Stimulated activated CD8-positive, alpha-beta memory T cell treated with anti-CD3 and anti-CD28 coated beads, Interleukin-2, amount 100 ng/mL, for 1 hour (primary cell): ENCODE measurements at regions not wholly inside any gene's neighbourhood (a gene's known extent, or its start where the extent isn't known, plus 50 kb on each side); places are given as distances from the start of the nearest gene placed in this dataset.

Experiments
- DNase-seq, 2 donors: peaks; one replicate each; pipeline ENCODE4 v3.0.0-alpha.2; 2020; ENCODE audit warnings: low read depth in 2 of 2

DNA sequence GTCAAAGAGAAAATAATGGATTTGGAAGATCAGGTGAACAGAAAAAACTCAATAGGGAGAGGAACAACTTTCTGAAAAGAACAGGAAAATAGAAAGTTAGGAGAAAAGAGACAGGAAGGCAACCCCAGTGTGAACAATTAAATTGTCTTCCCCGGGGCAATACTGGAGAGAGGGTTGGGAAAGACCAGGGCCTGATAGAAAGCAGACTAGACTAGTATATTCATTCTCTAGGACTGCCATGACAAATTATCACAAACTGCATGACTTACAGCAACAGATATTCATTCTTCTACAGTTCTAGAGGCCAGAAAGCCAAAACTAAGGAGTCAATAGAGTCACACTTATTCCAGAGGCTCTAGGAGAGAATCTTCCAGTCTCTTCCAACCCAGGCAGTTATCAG, 482.8 kb downstream of the SOX6 start:
- DNase-seq, result no peak

DNA sequence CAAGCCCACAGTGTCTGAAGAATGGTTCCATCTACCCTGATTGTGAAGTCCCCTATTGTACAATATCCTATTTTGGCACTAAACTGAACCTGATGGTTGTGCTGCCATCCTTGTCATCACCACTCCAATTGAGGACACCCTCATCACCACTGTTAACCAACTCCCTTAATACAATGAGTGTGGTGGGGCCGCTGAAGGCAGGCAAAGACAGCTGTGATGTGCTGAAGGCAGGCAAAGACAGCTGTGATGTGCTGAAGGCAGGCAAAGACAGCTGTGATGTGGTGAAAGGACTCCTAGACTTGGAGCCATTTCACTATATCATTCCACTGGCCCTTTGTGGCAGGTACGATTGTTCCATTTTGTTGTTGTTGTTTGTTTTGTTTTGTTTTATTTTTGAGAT, 481.6 kb downstream of the SOX6 start:
- DNase-seq, result no peak

DNA sequence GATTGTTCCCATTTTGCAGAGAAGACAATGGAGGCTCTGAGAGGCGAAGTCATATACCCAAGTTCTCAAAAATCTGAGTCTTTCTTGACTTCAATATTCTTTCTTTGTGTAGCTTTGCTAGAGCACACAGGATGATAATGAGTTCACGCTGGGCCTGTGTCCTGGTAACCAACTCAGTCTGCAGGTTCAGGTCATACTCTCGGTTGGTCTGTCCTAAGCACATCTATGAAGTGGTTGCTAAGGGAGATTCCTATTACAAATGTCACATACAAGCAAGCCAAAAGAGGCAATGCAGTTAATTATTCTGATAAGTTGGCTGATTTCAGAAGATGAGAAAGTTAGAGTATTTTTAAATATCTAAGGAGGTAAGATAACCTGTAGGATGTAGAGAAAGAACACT, 481.0 kb downstream of the SOX6 start:
- no peak for DNase-seq

DNA sequence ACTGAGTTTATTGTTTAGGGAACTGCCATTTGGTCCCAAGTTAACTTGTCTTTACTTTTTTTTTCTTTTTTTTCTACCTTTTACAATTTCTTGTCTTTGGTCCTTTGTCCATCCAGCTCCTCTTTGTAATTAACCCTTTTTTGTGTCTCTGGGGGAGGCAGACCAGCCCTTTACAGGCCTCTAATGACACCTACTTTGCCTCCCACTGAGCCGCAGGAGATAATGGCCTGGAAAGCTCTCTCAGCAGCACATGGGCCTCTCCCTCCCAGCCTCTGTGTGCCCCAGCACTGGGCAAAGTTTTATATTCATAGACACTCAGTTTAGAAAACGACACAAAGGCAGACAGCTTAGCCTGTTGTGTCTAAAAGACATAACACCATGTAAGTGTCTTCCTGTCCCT, 480.4 kb downstream of the SOX6 start:
- no peak for DNase-seq

DNA sequence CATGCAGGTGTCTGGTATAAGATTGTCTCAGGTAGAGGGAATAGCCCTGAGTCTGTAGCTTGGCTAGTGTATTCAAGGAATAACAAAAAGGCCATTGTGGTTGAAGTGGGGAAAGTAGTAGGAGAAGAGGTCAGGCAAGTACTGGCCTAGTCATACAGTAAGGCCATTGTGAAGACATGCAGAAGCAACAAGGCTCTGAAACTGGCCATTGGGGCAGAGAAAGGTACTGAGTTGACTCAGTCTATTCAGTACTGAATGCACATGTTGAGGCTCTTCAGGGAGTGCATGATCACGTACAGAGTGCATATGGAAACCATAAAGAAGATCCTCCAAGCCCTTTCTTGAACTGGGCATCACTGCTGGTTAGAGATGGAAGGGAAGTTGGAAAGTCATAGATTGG, 477.6 kb downstream of the SOX6 start:
- no peak for DNase-seq

DNA sequence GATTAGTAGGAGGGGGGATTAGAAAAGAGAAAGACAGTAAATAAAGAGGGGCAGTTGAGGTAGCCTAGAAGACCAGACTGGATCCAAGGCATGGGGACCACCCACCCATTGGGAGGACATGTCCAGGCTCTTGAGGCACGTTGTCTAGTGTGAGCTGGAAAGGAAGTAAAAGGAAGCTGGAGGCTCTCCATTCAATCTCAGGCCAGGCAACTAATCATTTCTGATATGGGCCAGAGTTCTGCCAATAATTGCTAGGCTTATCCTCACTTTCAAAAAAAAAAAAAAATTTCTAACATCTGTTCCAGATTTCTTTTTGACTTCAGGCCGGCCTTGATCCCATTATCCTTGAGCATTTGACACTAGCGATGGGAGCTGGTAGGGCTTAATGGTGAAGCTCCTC, 476.1 kb downstream of the SOX6 start:
- no peak for DNase-seq

DNA sequence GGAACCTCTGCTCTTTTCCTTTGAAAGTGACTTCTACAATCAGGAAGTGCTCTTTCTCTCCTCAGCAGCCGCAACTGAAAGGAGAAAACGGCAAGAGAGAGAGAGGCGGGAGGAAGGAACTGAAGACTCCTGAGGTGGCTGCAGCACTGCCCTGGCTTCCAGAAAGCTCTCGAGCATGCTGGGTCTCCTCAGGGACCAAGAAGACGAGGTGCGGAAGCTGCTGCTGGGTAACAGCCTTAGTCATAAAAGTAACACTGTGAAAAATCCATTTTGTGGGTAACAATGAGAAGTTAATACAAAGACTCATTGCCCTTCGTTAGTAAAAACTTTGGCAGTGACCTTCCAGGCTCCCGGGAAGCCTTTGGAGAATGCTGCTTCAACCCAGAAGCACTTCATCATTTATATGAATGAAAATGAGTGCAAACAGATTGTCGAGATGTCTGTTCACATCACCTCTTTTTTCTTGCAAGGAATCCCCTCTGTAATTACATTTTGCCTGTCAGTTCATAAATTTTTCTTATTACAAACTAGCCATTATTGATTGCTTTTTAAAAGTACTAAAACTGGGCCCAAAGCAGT, 473.4 kb downstream of the SOX6 start:
- DNase-seq, result no peak

DNA sequence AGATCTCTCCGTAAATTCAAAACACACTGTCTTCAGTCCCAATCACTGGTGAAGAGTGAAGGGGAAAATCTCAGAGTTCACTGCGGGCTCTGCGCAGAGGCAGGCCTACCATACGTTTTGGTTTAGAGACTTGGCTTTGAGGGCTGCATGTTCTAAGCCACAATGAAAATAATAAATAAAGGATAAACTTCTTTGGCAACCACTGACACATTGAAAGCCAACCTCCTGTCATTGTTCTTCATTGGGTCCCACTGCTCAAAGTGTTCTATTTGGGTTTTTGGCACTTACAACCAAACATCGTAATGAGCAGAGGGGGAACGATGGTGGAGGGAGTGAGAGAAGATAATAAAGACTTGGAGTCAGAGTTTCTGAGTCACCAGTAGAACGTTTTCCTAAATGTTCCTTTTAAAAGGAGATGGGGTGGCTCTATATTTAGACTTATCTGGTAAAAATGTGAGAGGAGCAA, 472.9 kb downstream of the SOX6 start:
- DNase-seq, result no peak

DNA sequence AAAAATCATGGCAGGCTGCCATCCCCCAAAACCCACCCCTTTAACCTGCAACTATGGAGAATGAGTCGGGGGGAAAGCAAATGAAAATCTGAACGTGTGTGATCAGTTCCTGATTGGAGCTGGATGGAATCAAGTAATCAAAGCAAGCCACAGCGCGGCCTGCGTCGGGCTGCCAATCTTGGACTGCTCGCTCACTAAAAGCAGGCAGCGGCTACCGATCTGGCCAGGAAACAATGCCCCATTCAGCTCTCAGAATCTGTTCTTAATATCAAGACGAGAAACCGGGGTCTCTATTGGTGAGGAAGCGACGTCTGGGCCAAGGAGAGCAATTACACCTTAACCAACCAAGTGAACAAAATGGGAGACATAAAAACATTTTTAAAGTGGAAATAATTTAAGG, 472.2 kb downstream of the SOX6 start:
- no peak for DNase-seq

DNA sequence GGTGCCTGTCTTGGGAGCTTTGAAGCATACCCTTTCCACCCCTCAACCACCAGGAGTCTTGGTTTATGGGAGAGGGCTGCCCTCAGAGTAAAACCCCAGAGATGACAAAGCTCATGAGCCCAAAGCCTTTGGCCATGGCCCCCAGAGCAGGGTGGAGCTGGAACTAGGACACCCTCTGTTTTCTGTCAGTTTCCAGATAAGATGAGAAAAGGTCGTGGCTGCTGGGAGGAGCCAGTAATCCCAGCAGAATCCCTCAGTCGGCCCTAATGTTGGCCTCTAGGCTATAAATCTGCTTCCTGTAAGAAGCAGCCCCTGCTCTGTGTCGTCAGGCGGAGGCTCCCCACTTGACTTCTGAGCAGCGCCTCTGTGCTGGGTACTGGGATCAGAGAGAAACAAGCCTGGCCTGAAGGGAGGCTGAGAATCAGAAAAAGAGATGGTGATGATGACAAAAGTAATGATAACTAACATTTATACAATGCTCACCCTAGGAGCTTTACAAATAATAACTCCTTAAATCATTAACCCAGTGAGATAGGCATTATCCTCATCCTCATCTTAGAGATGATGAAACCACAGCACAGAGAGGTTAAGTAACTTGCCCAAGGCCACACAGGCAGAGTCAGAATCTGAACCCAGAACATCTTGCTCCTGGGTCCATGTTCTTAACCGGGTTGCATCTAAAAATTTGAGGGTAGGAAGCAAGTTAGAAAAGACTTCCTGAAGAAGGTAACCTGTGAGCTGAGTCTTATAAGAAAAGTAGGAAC, 471.4 kb downstream of the SOX6 start:
- no peak for DNase-seq

DNA sequence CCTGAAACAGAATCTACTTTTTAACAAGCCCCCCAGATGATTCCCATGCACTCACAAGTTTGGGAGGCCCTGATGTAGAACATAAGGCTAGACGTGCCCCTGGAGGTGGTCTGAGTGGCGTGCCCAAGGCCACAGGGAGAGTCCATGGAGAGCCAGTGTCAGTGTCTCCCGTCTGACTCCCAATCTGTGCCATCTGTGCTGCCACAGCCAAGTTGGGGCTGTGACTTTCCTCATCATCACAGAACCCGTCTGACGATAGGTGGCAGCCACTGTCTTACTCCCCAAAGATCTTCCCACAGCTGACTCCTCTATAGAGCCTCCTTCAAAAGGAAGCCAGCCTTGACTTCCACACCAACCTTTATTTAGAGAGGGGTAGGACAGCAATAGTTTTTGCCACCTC, 470.5 kb downstream of the SOX6 start:
- no peak for DNase-seq

DNA sequence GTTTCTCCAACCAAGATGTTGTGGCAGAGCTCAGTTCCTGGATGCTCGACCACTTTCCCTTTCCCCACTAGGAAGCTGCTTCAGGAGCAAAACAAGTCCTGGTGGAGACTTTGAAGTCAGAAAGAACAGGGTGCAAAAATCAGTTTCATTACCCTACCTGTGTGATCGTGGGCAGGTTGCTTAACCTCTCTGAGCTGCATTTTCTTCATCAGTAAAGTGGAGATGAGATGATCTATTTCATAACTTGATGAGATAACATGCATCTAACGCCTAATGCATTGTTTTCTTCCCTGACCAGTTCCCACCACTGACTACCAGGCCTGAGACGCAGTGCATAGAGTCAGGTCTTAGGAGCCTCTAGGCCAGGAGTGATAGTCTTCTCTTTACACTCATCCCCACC, 470.0 kb downstream of the SOX6 start:
- DNase-seq, result no peak

DNA sequence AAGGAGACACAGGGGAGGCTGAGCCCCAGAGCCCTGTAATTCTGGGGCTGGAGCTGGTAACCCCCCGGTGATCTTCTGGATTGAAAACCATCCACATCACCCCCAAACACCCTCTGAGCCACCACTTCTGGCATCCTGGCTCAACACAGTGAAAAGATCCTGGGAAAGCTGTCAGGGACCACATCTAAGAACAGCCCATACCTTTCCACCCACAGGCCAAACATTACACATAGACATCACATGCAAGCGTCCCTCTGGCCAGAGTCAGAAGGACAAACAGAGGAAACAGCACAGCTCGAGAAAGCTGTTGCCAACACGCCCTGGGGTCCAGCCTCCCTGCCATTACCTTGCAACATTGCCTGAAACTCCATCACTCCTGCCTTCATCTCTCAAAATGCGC, 469.5 kb downstream of the SOX6 start:
- no peak for DNase-seq

DNA sequence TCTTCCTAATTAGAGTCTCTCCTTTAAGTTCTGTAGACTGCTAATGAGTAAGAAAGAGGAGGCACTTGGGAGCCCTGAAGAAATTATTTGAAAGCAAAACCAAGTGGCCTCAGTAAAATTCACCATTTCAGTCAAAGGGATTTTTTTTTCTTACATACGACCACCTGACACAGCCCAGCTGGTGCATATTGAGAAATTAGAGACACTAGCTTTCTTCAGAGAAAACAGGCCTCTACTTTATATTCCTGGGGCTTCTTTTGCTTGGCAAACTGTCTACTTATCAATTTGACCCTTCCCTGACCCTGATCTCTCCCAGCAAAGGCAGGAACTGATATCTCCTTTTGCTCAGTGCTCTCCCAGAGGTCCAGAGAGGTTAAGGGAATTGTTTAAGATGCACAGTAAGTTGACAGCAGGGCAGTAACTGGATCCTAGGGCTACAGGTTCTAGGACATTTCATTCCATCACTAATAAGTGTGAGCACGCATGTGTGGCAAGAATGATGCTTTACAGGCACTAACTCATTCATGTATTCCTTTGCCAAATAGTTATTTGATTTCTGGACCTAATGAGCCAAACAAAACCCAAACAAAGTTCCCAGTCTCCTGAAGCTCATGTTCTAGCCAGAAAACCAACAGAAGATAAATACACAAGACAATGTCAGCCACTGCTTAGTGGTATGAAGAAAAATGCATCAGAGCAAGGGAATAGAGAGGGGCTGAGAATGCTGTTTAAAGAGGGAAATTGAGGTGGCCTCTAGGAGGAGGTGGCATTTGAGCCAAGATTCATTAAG, 467.6 kb downstream of the SOX6 start:
- DNase-seq, result no peak

DNA sequence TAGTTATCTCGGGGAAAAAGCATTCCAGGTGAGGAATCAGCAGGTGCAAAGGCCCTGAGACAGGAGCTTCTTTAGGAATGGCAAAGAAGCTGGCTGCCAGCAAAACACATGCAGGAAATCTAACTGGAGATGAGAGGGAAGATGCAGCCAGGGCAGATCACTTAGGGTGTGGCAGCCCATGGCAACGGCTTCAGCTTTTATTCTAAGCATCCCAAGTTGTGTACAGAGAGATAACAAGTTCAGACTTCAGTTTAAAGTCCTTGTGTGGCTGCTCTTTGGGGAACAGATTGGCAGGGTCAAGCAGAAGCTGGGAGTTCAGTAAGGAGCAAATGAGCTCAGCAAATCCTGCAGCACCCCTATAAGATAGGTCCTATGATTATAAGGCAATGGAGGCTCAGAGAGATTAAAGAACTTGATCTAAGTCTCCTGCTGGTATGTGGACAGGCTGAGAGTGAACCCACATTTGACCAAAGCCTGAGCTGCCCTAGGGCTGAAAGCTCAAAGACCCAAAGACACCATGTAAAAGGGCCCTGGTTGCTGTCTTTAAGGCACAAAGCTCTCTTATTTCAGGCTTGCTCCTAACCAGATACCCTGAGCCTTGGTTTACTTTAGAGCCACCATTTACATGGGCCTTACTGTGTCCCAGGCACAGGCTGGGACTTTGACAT, 466.8 kb downstream of the SOX6 start:
- no peak for DNase-seq

DNA sequence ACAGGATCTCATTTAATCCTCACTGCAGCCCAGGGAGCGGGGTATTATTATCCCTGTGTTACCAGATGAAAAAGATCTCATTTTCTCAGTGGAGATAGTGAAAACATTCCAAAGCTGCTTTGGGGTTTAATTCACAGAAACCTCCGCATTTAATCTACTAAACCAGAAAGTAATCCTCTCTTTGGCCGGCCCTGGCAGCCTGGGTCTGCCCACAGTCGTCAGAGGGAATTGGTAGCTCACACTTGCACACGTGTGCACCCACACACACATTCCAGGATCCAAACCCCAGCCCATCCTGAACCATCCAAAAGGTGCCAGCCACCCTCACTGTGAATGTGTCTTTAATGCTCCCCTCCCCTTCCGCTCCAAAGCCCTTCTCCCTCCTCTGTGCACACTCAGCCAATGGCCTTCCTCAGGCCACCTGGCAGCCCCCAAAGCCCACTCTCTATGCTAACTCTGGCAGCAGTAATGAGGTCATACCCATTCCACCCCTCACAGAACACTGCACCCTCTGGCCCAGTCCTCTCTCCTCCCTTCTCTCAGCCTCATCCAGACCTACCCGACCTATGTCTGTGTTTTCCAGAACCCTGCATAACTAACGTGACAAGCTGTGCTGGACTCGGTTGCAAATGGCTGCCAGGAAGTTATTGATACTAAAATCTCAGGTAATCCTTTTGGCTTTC, 466.2 kb downstream of the SOX6 start:
- no peak for DNase-seq

DNA sequence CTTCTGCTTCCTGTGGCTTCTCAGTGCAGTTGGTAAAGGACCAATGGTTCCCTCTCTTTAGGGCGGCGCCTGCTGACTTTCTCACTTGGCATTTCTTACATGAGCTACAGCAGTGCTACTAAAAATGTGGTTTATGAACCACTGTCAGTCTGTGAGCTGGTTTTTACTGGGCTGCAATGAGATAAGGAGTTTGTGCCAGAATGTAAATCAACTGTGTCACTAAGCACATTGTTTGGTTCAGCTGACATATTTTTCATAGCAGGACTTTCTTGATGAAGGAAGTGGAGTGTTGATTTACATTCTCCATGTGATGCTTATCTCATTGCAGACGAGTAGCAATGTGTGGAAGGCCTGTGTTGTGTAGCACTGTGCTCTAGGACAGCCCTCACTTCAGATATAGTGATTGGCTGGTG, 463.3 kb downstream of the SOX6 start:
- DNase-seq, result no peak

DNA sequence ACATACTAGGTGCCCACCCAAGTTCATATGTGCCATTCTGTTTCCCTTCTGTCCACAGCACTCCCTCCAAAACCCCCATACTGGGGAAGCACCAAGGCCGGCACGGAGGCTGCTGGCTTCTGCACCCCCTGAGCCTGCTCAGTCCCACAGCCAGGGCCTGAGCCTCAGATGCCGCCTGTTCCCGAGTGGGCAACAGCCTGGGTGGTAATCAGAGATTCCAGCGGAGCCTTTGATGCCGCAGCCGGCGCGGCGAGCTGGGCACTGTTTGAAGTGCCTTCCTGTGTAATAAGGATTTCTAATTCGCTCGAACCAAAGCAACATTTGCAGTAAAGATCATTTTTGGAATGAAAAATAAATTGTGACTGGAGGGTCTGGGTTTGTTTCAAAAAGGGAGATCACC, 460.3 kb downstream of the SOX6 start:
- no peak for DNase-seq

DNA sequence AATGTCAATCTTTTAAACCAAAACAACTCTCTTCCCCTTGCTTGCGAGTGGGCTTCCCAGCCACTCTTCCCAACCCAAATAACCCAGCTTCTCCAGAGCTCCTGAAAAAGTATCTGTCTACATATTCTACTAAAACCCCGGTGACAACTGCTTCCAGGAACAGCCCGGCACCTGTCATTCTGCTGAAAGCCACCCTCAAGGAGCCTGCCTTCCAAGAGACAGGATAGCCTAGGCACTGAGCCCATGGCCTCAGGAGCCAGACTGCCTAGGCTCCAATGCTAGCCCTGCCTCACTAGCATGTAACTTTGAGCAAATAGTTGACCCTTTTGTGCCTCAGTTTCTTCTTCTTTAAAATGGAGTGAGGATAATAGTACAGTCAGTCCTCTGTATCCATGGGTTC, 459.8 kb downstream of the SOX6 start:
- no peak for DNase-seq

DNA sequence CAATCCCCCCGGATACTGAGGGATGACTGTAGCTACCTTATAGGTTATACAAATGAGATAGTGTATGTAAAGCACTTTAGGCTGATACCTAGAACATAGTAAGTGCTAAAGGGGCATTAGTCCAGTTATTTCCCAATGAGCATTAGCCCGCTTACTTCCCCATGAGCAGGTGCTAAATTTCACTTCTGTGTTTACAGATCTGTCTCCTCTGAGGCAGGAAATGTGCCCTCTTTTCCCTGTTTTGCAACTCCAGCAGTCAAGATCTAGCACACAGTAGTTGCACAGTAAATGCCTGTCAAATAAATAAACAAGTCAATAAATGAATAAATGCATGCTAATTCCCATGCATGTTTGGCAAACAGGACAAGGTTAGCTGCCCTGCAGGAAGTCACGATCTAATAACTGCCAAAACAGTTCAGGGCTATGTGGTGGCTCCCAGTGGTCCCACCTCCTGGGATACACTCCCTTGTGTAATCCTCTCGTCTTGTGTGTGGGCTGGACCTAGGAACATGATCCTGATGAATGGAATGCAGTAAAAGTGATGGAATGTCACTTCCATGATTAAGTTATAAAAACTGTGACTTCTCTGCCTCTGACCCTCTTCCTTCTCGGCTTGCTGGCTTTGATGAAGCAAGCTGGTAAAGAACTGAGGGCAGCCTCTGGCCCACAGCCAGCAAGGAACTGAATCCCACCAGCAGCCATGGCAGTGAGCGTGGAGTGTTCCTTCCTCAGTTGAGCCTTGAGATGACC, 459.0 kb downstream of the SOX6 start:
- no peak for DNase-seq

DNA sequence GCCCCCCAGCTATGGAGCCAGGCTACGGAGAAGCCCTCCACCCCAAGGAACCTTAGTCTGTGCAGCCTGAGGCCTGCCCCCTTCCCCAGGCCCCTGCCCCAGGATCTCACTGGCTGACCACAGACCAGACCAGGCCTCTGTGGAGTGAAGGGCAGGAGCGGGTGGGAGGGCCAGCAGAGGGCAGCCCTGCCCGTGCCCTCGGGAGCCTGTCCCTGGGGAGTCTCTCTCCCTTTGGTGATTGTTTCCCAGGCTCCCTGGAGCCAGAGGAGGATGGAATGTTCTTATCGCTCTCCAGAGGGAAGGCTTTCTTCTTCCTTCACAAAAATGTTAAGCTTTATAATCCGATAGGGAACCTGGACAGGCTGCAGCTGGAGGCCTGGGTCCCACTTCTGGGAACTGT, 455.3 kb downstream of the SOX6 start:
- no peak for DNase-seq
